ENCODE measurements at regions not wholly inside any gene's neighbourhood (a gene's known extent, or its start where the extent isn't known, plus 50 kb on each side); places are given as distances from the start of the nearest gene placed in this dataset.

- Histone ChIP-seq H3K4me1 (ENCODE audit: insufficient read depth, low read length, poor library complexity, severe bottlenecking) (no peaks in the 10 kb centered on the region), H4K20me1 (ENCODE audit: insufficient read depth, low read length, poor library complexity, severe bottlenecking) (no peaks in the 10 kb centered on the region), H3K9ac (ENCODE audit: low read depth, low read length, poor library complexity, severe bottlenecking) (no peak overlapping the region), H3K9me3 (ENCODE audit: insufficient read depth, low read depth, low read length) (no peaks in the 10 kb centered on the region), H3K27me3 (ENCODE audit: insufficient read depth, low read length, poor library complexity, severe bottlenecking) (no peaks in the 10 kb centered on the region), H3K9me2 (replicated peaks; ENCODE audit: low read depth, low read length) (no peaks in the 10 kb centered on the region), H2AFZ (ENCODE audit: low read length) (no peak overlapping the region), H3K36me3 (ENCODE audit: insufficient read depth, low read length) (no peaks in the 10 kb centered on the region), H3K79me2 (ENCODE audit: insufficient read depth, low read length) (no peaks in the 10 kb centered on the region), H3K4me2 (ENCODE audit: low read depth, low read length, poor library complexity, severe bottlenecking) (no peak overlapping the region), H3K4me3 (ENCODE audit: low read length, poor library complexity, severe bottlenecking) (no peak overlapping the region), H3F3A (ENCODE audit: low read depth) (no peaks in the 10 kb centered on the region)
- TF ChIP-seq CTCF (conservative IDR thresholded peaks at IDR 0.05; ENCODE audit: low read length) (no peak), EZH2phosphoT487 (IDR thresholded peaks at IDR 0.05; ENCODE audit: borderline replicate concordance) (no peak)
Measured at GRCh38 chr2:173681881-173682650, 283.1 kb downstream of the SP3 start.

GRCh38 chr2:173684896-173685459 lies 280.2 kb downstream of the SP3 start:
- no peaks in the 10 kb centered on the region for H3K36me3 ChIP-seq (ENCODE audit: insufficient read depth, low read length)
- TF ChIP-seq CTCF (conservative IDR thresholded peaks at IDR 0.05; ENCODE audit: low read length) (no peak), EZH2phosphoT487 (IDR thresholded peaks at IDR 0.05; ENCODE audit: borderline replicate concordance) (no peak)
- no peak overlapping the region for H3K9ac ChIP-seq (ENCODE audit: low read depth, low read length, poor library complexity, severe bottlenecking)

GRCh38 chr2:173690349-173690748 lies 274.8 kb downstream of the SP3 start:
- no peak overlapping the region for H2AFZ ChIP-seq (ENCODE audit: low read length)

More at GRCh38 chr2:173684896-173685459, 280.2 kb downstream of the SP3 start:
- Histone ChIP-seq H3K27me3 (ENCODE audit: insufficient read depth, low read length, poor library complexity, severe bottlenecking) (no peaks in the 10 kb centered on the region), H3F3A (ENCODE audit: low read depth) (no peaks in the 10 kb centered on the region), H3K9me2 (replicated peaks; ENCODE audit: low read depth, low read length) (no peaks in the 10 kb centered on the region), H3K4me2 (ENCODE audit: low read depth, low read length, poor library complexity, severe bottlenecking) (no peak overlapping the region), H3K9me3 (ENCODE audit: insufficient read depth, low read depth, low read length) (no peaks in the 10 kb centered on the region), H3K79me2 (ENCODE audit: insufficient read depth, low read length) (no peaks in the 10 kb centered on the region), H3K4me1 (ENCODE audit: insufficient read depth, low read length, poor library complexity, severe bottlenecking) (no peaks in the 10 kb centered on the region), H4K20me1 (ENCODE audit: insufficient read depth, low read length, poor library complexity, severe bottlenecking) (no peaks in the 10 kb centered on the region), H2AFZ (ENCODE audit: low read length) (no peak overlapping the region), H3K4me3 (ENCODE audit: low read length, poor library complexity, severe bottlenecking) (no peak overlapping the region)

More at GRCh38 chr2:173690349-173690748, 274.8 kb downstream of the SP3 start:
- TF ChIP-seq EZH2phosphoT487 (IDR thresholded peaks at IDR 0.05; ENCODE audit: borderline replicate concordance): no peak
- no peak overlapping the region for H3K4me3 ChIP-seq (ENCODE audit: low read length, poor library complexity, severe bottlenecking)
- no peaks in the 10 kb centered on the region for H3K4me1 ChIP-seq (ENCODE audit: insufficient read depth, low read length, poor library complexity, severe bottlenecking)
- no peaks in the 10 kb centered on the region for H3K79me2 ChIP-seq (ENCODE audit: insufficient read depth, low read length)
- H3K9me3 ChIP-seq (ENCODE audit: insufficient read depth, low read depth, low read length): no peaks in the 10 kb centered on the region
- no peaks in the 10 kb centered on the region for H3K9me2 ChIP-seq (replicated peaks; ENCODE audit: low read depth, low read length)
- H4K20me1 ChIP-seq (ENCODE audit: insufficient read depth, low read length, poor library complexity, severe bottlenecking): no peaks in the 10 kb centered on the region
- H3K36me3 ChIP-seq (ENCODE audit: insufficient read depth, low read length): no peaks in the 10 kb centered on the region
- H3F3A ChIP-seq (ENCODE audit: low read depth): no peaks in the 10 kb centered on the region
- no peak overlapping the region for H3K9ac ChIP-seq (ENCODE audit: low read depth, low read length, poor library complexity, severe bottlenecking)
- H3K27me3 ChIP-seq (ENCODE audit: insufficient read depth, low read length, poor library complexity, severe bottlenecking): no peaks in the 10 kb centered on the region
- H3K4me2 ChIP-seq (ENCODE audit: low read depth, low read length, poor library complexity, severe bottlenecking): no peak overlapping the region
